Loucy (cell line): ENCODE measurements at regions not wholly inside any gene's neighbourhood (a gene's known extent, or its start where the extent isn't known, plus 50 kb on each side); places are given as distances from the start of the nearest gene placed in this dataset.

Experiments
- EZH2phosphoT487 ChIP-seq: fragments of 200-600 bp; IDR thresholded peaks from 2 replicates; pipeline ENCODE4 v1.6.1; 2018; ENCODE audit warnings: antibody characterized with exemption, mild to moderate bottlenecking, moderate library complexity, borderline replicate concordance
- TF ChIP-seq, protein P1 (sequence below): fragments of 200-600 bp; sonication (generic); conservative IDR thresholded peaks from 2 replicates; pipeline ENCODE4 v1.5.1; 2014; ENCODE audit warnings: mild to moderate bottlenecking, antibody characterized with exemption, low read length

DNA sequence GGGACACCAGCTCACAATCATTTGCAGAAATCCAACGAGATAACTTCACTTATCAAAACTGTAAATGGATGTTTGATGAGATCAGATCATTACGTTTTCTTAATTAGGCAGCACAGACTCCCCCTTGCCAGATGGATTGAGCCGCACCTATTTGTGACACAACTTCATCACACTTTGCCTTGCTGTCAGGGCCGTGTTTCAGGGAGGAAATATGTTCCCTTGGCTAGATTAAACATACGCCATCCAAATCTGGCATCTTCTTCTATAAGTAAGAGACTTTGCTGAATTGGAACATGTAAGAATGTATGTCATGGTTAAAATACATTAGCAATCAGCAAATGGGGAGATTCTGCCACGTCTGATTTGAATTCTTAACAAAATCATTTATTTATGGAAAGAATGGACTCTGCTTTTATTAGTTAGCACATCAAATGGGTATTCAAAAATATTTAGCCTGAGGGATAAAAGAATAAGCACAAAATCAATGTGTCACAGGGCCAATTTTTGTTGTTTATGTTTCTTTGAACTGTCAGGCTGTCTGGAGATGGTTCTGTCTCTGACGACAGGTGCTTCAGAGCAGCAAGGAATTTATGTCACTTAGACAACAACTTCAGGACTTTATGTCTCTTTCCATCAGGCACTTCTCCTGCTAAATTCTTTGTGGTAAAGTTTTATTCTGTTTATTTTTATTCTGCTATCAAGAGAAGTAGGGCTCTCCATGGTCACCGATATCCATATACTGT, 326.1 kb upstream of the NCAM1 start:
- TF ChIP-seq, protein P1, sequence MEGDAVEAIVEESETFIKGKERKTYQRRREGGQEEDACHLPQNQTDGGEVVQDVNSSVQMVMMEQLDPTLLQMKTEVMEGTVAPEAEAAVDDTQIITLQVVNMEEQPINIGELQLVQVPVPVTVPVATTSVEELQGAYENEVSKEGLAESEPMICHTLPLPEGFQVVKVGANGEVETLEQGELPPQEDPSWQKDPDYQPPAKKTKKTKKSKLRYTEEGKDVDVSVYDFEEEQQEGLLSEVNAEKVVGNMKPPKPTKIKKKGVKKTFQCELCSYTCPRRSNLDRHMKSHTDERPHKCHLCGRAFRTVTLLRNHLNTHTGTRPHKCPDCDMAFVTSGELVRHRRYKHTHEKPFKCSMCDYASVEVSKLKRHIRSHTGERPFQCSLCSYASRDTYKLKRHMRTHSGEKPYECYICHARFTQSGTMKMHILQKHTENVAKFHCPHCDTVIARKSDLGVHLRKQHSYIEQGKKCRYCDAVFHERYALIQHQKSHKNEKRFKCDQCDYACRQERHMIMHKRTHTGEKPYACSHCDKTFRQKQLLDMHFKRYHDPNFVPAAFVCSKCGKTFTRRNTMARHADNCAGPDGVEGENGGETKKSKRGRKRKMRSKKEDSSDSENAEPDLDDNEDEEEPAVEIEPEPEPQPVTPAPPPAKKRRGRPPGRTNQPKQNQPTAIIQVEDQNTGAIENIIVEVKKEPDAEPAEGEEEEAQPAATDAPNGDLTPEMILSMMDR: no peak
- no peak for TF ChIP-seq EZH2phosphoT487
